NOMO-1 treated with DMSO at 0.1 percent for 48 hours (cell line): ENCODE measurements at regions not wholly inside any gene's neighbourhood (a gene's known extent, or its start where the extent isn't known, plus 50 kb on each side); places are given as distances from the start of the nearest gene placed in this dataset.
A peak's percentile ranks its signal among the peaks of the same experiment; 100 is the strongest.

Experiments used
- DNase-seq: peaks from one replicate; lab custom pipeline; 2025; ENCODE audit not compliant: unreplicated experiment; lab: John Stamatoyannopoulos, UW

DNA sequence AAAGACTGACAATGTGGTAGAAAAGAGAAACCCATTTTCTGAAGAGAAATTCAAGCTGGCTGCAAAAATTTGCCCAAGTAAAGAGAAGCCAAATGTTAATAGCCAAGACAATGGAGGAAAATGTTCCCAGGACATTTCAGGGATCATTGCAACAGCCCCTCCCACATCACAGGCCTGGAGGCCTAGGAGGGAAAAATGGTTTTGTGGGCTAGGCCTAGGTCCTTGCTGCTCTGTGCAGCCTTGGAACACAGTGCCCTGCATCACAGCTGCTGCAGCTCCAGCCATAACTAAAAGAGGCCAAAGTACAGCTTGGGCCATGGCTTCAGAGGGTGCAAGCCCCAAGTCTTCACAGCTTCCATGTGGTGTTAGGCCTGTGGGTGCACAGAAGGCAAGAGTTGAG, 332.4 kb upstream of the LRIG3 start:
- no peak for DNase-seq

DNA sequence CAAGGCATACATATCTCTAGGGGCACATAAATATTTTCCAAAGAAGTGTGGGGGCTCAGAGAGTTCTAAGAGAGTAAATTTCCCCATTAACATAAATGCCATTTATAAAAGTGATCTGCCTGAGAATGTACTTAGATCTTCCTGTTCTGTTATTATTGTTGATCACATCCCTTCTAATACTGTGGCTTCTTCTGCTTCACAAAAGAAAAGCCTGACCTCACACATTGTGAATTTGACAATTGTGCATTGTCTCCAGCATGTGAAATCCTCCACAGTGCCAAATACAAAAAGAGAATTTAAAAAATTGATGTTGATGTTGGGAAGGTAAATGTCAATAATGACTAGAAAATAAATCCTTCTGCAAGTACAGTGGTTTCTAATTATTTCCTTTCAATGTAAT, 330.5 kb upstream of the LRIG3 start:
- no peak for DNase-seq

DNA sequence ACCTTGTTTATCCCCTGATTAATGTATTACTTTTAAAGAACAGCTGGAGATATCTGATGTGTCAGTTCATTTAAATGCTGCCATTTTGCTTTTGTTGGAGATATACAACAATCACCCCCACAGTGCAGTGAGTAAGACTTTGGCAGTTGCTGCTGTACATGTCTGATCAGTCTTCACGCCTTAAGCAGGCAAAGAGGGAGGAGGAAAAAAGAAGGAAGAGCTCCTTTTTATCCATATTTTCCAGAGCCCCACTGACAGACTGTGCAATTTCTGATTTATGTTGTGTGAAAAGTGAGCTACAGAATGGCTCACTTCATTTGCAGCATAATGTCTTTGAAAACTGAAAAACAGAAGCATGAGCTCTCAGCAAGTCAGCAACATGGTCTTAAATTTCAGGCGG, 319.7 kb upstream of the LRIG3 start:
- no peak for DNase-seq

DNA sequence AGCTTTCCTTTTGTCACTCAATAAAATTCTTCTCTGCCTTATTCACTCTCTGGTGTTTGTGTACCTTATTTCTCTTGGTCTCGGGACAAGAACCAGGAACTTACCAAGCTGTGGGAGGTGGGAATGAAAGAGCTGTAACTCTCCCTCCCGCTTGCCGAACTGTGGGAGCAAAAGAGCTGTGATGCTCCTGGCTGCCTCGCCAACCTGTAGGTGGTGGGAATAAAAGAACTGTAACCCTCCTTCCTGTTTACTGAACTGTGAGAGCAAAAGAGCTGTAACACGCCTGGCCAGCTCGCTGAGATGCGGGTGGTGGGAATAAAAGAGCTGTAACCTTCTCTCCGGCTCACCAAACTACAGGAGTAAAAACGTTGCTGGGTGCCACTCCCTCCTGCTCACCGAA, 314.1 kb upstream of the LRIG3 start:
- no peak for DNase-seq

DNA sequence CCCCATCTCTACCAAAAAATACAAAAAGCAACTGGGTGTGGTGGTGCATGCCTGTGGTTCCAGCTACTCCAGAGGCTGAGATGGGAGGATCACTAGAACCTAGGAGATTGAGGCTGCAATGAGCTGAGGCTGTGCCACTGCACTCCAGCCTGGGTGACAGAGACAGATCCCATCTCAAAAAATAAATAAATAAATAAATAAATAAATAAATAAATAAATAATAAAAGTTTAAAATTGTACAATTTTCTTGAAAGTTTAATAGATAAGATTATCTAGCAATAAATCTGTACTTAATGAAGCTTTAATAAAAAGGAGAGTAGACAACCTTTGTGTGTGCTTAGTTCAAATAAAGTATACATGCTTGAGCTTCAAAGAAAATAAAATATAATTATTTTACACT, 310.0 kb upstream of the LRIG3 start:
- DNase-seq: no peak

DNA sequence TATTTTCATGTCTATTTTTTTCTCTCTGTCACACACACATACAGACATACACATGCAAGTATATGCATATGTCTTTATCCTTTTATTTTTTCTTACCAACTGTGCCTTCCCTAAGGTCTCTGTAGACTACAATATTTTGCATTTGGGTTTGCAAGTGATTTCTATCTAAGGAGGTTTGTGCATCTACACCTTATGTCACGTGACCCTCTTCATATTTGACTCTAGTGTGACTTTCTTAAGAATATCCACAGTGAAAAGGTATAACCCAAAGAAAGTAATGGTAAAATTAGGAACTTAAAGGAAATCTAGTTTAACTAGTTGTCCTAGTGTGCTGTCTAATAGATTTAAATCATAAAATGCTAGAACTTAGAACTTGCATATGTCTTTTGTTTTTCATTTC, 298.8 kb upstream of the LRIG3 start:
- no peak for DNase-seq

DNA sequence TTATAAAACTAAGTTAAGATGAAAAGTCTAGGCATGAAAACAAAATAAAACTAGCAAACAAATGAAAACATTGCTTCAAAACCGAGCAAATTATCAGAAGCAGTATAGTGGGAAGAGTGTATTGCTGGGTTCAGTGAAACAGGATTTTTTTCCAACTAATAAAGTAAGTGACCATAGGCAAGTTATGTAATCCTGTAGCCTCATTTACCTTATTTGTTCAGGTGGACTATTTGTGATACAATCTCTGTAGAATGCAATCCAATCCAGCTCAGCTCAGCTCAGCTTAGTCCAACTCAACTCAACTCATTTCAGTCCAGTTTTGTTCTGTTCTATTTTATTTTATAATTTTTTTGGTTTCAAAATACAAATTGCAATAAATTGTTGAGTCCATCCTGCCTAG, 276.7 kb upstream of the LRIG3 start:
- no peak for DNase-seq

DNA sequence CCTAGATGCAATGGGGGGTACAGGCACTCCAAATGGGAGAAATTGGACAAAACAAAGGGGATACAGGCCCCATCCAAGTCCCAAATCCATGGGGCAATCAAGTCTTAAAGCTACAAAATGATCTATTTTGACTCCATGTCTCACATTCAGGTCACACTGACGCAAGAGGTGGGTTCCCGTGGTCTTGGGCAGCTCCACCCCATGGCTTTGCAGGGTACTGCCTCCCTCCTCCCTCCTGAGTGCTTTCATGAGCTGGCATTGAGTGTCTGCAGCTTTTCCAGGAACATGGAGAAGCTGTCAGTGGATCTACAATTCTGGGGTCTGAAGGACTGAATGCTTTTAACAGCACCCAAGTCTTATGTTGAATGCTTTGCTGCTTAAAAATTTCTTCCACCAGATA, 274.5 kb upstream of the LRIG3 start:
- DNase-seq: no peak

DNA sequence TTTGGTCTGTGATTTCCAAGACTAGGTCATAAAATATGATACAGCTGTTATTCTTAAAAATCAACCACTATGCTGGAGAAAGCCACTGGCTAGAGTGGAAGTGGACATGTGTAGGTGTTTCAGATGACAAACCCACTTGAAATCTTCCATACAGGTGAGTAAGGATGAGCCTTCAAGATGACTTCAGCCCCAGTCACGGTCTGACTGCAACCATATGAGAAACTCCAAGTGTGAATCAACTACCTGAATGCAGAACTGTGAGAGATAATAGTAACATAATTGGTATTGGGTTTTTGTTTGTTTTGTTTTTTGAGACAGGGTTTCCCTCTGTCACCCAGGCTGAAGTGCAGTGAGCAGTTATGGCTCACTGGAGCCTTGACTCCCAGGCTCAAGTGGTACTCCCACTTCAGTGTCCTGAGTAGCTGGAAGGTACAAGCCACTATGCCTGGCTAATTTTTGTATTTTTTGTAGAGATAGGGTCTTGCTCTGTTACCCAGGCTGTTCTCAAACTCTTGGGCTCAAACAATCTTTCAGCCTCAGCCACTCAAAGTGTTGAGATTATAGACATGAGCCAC, 273.3 kb upstream of the LRIG3 start:
- no peak for DNase-seq

DNA sequence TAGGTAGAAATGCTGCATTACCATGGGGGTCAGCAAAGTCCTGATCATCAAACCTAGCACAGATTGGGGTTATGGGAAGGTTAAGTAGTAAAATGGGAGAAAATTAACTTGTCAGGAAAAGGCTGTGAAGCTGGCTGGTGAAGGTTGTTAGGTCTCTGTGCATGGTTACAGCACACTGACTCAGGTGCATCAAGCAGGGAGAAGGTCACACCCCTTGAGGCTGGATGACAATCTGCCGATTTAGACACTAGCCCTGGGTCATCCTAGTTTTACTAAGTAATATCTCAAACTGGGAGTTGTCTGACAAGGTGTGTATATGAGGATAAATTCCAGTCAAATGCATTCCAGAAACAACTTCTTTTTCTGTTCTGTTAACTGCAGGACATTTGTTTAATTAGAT, 271.1 kb upstream of the LRIG3 start:
- no peak for DNase-seq

DNA sequence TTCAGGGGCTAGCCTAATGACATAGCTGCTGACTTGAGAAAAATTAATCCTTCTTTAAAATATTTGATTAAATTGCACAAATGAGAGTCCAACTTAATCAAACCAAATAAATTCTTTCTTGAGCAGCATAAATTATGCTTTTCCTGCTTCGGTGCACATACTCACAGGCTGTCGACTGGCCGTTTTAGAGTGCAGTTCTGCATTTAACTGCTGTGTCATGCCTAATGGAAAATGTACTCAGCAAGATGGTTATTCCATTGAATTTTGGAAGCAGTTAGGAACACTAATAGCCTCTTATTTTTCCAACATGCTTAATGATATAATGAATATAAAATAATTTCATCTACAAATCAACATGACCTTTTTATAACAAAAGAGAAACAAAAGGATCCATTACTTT, 266.1 kb upstream of the LRIG3 start:
- no peak for DNase-seq

DNA sequence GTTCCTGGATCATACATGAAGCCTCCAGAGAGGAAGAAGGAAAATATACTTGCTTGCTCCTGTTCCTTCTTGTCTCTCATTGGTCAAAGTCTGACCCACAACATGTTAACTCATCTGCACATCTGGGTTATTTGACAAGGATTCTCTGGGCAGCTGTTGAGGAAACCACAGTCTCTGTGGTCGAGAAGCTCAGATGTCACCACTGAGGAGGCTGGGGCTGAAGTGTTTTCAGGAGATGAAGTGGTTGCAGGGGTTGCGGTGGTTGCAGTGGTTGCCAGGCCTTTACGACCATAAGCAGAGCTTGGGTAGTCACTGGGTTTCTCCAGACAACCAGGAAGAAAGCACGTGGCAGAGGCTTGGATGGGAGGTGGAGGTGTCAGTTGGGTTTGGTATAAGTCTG, 265.0 kb upstream of the LRIG3 start:
- DNase-seq: no peak

DNA sequence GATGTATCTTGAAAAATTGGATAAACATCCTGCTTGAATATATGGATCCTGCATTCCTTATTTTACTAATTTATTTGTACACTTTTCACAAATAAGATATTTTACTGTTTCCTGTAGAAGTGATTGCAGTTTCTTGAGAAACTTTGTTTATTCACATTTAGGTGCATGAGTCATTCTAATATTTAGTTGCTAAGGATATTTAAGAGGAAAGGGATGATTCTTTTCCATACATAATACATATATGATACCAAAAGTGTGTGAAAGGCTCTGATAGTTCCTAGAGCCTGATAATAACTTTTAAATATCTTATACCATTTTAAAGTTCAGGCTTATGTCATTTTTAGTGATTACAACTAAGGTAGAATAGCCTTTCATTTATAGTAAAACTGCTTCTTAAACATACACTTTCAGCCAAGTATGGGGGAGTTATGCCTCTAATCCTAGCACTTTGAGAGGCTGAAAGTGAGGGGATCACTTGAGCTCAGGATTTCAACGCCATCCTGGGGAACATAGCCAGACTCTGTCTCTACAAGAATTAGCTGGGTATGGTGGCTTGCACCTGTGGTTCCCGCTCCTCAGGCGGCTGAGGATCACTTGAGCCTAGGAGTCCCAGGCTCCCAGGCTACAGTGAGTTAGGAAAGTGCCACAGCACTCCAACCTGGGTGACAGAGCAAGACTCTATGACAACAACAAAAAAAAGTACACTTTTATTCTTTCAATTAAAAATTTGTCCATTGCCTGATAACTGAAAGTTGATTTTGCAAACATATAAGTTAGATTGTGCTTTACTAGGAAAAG, 262.6 kb upstream of the LRIG3 start:
- DNase-seq: no peak

DNA sequence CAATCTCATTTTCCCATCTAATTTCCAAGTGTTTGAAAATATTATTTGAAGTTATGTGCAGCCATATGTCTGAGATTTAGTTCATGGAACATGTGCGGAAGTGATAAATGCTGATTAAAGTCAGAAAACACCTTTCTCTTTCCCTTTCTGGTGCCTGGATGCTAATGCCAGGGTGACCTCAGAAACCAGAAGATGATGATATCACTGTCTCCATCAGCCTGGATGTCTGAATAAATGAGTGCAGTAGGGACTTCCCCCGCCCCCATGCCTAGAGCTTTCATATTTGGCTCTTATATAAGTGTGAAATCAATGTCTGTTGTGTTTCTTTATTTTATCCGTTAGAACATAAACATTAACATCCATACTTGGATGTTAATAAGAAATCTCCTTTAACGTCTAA, 261.9 kb upstream of the LRIG3 start:
- DNase-seq: no peak

DNA sequence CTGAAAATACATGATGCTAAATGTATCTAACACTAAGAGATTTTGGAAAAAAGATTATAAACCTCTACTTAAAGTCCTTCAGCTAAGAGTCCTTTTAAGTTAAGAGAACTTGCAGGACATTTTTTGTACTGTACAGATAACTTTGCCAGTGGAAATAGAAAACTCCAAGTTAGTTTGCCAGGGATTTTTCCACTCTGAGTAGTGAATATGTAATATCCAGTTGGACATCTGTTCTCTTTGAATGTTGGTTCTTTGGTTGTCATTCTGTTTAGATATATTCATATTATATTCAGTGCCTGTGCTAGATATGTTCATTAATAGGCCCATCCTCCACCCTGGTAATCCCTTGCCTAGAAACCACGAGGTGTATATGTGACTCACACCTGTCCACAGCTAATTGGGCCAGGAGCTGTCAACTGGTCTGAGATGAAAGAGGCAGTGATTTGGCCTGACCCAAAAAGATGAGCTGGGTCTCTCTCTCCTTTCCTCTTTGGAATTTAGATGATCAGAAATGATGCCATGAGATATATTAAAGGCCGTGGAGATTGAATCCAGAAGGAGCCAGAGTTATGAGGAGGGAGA, 261.0 kb upstream of the LRIG3 start:
- DNase-seq: no peak

DNA sequence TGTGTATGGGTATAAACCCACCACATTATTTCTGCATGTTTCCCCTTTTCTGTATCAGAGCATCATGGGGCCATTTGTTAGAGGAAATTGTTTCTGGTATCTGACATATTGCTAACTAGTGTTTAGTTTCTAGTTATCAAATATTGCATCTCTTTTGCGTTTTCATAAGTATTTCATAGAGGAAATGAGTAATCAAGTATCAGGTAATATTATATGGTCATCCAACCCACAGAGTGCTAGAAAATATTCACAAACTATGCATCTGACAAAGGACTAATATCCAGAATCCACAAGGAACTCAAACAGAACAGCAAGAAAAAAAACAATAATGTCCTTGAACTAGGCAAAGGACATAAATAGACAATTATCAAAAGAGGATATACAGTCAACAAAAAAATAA, 258.9 kb upstream of the LRIG3 start:
- DNase-seq: no peak

DNA sequence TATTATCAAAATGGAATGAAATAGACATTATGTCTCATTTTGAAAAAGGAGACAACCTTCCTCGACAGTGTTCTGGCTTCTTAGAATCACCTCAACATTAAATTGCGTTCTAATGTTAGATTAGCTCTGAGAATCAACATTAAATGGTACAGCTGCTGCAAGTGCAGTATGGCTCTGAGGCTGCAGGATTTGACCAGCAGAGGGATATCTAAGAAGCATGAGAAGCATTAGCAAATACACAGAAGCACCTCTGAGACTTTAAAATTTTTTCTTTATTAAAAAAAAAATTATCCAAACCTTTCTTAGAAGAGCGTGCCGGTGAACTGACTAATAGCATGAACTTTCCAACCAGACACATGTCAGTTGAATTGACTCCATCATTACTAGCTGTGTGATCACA, 253.4 kb upstream of the LRIG3 start:
- no peak for DNase-seq

DNA sequence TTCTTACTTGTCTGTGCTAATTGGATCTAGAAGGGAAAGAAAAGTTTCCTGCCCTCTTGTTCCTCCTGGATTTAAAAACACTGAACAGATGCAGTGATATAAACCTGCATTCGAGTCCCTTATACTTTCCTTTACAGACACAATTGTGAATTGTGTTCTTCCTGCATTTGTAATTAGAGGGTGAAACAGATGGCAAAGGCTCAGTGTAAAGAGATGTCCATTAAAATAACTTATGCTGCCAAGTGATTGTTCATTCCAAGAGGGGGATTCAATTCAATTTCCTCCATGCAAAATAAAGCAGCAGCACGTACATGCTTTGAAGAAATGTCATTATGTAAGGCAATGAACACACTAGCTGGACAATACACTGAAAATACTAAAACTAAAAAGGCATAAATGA, 248.3 kb upstream of the LRIG3 start:
- DNase-seq: no peak

DNA sequence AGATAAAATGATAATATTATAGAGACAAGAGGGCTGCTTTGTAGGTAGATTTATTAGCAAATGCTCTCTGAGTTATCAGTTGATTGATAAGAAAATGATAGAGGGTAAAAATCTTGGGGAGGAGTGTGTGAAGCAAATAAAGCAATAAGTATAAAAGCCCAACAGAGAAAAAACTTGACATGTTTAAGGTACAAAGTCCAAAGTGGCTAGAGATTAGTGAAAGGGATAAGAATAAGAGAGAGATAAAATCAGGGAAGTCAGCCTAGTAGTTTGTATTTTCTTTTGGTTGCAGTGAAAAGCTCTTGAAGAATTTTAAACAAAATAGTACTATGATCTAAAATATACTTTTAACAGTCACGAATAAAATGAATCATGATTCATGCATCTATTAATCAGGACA, 246.2 kb upstream of the LRIG3 start:
- DNase-seq: no peak

DNA sequence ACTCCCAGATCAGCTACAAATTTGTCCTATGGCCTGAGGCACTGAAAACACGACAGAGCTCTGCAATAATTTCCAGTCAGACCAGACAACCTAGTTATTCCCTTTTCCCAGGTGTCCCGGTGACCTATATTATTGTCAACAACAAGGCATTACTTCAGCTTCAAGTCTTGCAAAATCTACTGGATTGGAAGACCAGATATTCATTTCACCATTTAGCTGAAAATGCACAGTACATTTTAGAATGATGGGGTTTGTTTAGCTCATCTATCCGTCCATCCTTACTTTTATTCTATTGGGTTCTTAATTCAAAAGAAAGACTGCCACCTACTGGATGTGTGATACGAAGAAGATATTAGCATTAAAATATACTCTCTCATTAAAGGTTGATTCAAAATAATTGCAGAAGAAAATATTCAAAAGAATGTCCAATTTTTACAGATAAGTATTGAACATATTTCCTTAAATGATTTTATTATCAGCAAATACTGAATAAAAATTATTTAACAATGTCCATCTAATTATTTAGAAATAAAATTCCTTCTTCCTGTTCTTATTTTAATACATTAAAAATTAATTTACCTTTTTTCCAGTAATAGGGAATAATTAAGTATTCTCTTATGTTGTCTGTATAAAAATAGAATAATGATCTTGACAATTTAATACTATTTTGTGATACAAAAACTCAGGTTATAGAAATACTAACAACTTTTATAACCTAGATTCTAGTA, 244.9 kb upstream of the LRIG3 start:
- DNase-seq: peak; percentile 8

DNA sequence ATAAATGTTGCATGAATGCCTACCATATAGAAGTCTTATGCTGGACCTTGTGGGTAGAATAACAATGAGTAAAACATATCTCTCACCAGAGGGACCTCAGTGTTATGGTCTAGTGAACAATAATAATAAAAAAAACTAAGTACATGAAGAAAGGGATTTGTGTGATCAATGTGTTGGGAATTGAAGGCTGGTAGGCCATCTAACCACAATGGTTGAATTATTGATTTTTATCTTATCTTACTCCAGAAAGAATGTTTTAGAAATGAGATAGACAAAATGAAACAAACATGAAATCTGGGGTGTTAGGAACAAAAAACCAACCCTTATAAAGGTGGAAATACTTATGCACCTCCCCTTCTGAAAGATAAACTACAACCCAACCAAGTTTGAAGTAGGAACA, 243.9 kb upstream of the LRIG3 start:
- DNase-seq: no peak

DNA sequence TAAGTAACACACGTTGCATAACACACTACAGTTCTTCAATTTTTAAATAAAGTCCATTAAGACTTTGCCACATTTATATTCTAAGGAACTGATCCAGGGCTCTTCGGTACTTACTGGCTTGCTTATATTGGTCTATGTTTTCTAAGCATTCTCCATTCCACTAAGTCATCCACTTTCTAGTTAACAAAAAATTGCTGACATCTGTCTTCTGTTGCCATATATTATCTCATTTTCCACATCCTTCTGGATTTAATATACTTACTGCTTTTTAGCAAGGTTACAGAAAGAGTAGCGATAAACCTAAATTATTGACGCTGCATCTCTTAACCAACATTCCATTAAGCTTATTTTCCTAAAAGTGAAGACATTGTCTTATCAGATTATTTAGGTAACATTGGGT, 238.4 kb upstream of the LRIG3 start:
- no peak for DNase-seq
